ENCODE measurements at regions not wholly inside any gene's neighbourhood (a gene's known extent, or its start where the extent isn't known, plus 50 kb on each side); places are given as distances from the start of the nearest gene placed in this dataset.

DNA sequence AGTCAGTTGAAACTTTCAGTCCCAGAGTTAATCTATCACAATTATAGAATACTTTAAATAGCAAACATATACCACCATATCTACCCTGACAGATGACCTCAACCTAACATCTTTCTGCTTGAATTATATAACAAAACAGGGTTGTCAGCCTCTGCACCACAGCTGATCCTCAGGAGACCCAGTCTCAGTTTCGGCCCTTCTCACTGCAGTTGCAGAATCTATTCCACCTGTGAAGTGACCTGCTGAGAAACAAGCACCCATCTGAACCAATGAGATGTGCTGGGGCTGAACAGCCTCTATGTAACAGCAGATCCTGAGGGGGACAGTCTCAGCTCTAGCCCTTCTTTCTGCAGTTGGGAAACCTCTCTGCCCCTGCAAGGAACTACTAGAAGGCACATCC, 567.6 kb downstream of the KCNJ3 start:
- Mint-ChIP-seq H3K4me1 (no peaks in the 10 kb centered on the region), H3K27me3 (no peaks in the 10 kb centered on the region), H3K27ac (no peak overlapping the region), H3K36me3 (ENCODE audit: low read depth) (no peaks in the 10 kb centered on the region), H3K9me3 (peaks cover 8% of the 10 kb centered on the region), H3K4me3 (no peak overlapping the region)
- DNase-seq, result no peak
- no peak for ATAC-seq

GRCh38 chr2:155256803-155257202, 558.3 kb downstream of the KCNJ3 start:
- Mint-ChIP-seq H3K4me3 (no peak overlapping the region), H3K27me3 (no peaks in the 10 kb centered on the region), H3K27ac (no peak overlapping the region), H3K36me3 (ENCODE audit: low read depth) (no peaks in the 10 kb centered on the region), H3K9me3 (peaks cover 8% of the 10 kb centered on the region), H3K4me1 (no peaks in the 10 kb centered on the region)
- ATAC-seq (no peak), DNase-seq (no peak)

- DNase-seq (no peak), ATAC-seq (no peak)
- Mint-ChIP-seq H3K27me3 (no peaks in the 10 kb centered on the region), H3K4me3 (no peak overlapping the region), H3K4me1 (no peaks in the 10 kb centered on the region), H3K36me3 (ENCODE audit: low read depth) (no peaks in the 10 kb centered on the region), H3K27ac (no peak overlapping the region), H3K9me3 (no peaks in the 10 kb centered on the region)
Measured at GRCh38 chr2:155250800-155251199, 552.3 kb downstream of the KCNJ3 start.

- Mint-ChIP-seq H3K36me3 (ENCODE audit: low read depth) (no peaks in the 10 kb centered on the region), H3K27ac (no peak overlapping the region), H3K27me3 (no peaks in the 10 kb centered on the region), H3K9me3 (peaks cover 11% of the 10 kb centered on the region), H3K4me3 (no peak overlapping the region), H3K4me1 (no peaks in the 10 kb centered on the region)
- ATAC-seq (no peak), DNase-seq (no peak)
Measured at GRCh38 chr2:155240176-155240575, 541.7 kb downstream of the KCNJ3 start.

GRCh38 chr2:155235710-155236109, 537.2 kb downstream of the KCNJ3 start:
- no peaks in the 10 kb centered on the region for H3K4me1 Mint-ChIP-seq
- no peak overlapping the region for H3K4me3 Mint-ChIP-seq
- no peak for DNase-seq
- H3K36me3 Mint-ChIP-seq (ENCODE audit: low read depth), result no peaks in the 10 kb centered on the region
- no peaks in the 10 kb centered on the region for H3K27me3 Mint-ChIP-seq
- no peak for ATAC-seq
- no peak overlapping the region for H3K27ac Mint-ChIP-seq
- peaks cover 17% of the 10 kb centered on the region for H3K9me3 Mint-ChIP-seq

DNA sequence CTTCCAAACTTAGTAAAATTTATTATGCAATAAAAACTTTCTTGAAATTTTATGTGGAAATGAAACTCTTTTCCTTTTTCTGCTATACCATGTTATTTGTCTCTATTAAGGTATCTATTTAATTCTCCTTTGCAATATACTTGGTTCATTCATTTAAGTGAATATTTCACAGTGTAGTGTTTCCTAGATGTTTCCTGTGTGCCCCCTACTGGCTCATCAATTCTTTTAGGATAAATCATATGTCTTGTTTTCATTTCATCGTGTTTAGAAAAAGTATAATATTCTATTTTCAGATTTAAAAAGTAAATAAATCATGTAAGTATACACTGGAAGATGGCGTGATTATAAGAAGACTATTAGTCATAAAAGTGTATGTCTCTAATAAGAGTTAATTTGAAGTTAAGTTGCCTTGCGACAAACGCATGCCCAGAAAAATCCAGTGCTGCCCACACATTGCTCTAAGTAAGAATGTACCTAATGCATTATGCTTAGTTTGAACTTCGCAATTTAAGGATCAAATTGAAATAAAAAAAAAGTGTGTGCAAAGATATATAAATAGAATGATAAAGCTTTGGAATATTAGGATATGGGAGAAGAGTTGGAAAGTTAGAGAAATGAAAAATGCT, 525.4 kb downstream of the KCNJ3 start:
- DNase-seq (no peak), ATAC-seq (no peak)
- H3K9me3 Mint-ChIP-seq, result no peaks in the 10 kb centered on the region
- no peak overlapping the region for H3K27ac Mint-ChIP-seq
- H3K4me3 Mint-ChIP-seq, result no peak overlapping the region
- H3K4me1 Mint-ChIP-seq, result no peaks in the 10 kb centered on the region
- no peaks in the 10 kb centered on the region for H3K27me3 Mint-ChIP-seq
- H3K36me3 Mint-ChIP-seq (ENCODE audit: low read depth), result no peaks in the 10 kb centered on the region

GRCh38 chr2:155218945-155219344, 520.5 kb downstream of the KCNJ3 start:
- H3K36me3 Mint-ChIP-seq (ENCODE audit: low read depth), result no peaks in the 10 kb centered on the region
- no peak overlapping the region for H3K27ac Mint-ChIP-seq

GRCh38 chr2:155218292-155218924, 519.9 kb downstream of the KCNJ3 start:
- no peaks in the 10 kb centered on the region for H3K4me1 Mint-ChIP-seq
- no peaks in the 10 kb centered on the region for H3K36me3 Mint-ChIP-seq (ENCODE audit: low read depth)
- H3K4me3 Mint-ChIP-seq, result no peak overlapping the region
- no peaks in the 10 kb centered on the region for H3K9me3 Mint-ChIP-seq
- no peaks in the 10 kb centered on the region for H3K27me3 Mint-ChIP-seq
- ATAC-seq (no peak), DNase-seq (no peak)
- H3K27ac Mint-ChIP-seq, result no peak overlapping the region

More at GRCh38 chr2:155218945-155219344, 520.5 kb downstream of the KCNJ3 start:
- no peaks in the 10 kb centered on the region for H3K4me1 Mint-ChIP-seq
- no peaks in the 10 kb centered on the region for H3K9me3 Mint-ChIP-seq
- H3K4me3 Mint-ChIP-seq, result no peak overlapping the region
- ATAC-seq, result no peak
- H3K27me3 Mint-ChIP-seq, result no peaks in the 10 kb centered on the region
- no peak for DNase-seq

DNA sequence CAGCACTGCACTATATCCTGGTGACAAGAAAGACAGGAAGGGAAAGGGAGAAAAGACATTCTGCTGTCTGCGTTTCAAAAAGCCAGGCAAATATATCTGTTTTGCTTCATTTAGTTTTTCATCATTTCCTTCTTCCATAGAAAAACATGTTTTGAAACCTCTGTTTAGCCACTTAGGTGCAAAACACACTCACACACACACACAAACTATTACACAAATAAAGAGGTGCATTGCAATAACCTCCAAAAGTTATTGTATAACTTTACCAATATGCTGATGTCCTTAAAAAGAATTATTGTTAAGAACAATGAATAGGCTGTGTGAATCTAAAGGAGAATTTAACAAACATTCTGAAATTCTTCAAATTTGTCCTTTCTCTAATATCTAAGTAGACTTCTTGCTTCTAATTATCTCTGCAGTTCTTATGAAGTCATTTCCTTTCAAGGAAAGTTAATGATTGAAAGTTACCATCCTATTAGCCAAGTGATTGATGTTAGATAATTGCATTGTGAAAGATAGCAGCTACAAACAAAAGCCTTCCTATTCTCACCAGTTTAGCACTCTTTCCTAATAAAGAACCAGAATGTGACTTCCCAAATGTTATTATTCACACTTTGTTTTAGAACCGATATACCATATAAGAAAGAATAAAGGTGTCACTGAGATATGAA, 516.7 kb downstream of the KCNJ3 start:
- Mint-ChIP-seq H3K4me3 (no peak overlapping the region), H3K9me3 (no peaks in the 10 kb centered on the region), H3K27me3 (no peaks in the 10 kb centered on the region), H3K4me1 (no peaks in the 10 kb centered on the region), H3K27ac (no peak overlapping the region), H3K36me3 (ENCODE audit: low read depth) (no peaks in the 10 kb centered on the region)
- no peak for ATAC-seq
- DNase-seq, result no peak

- no peak for ATAC-seq
- no peaks in the 10 kb centered on the region for H3K4me1 Mint-ChIP-seq
- H3K4me3 Mint-ChIP-seq, result no peak overlapping the region
- peaks cover 4% of the 10 kb centered on the region for H3K9me3 Mint-ChIP-seq
- DNase-seq, result no peak
- no peaks in the 10 kb centered on the region for H3K36me3 Mint-ChIP-seq (ENCODE audit: low read depth)
- H3K27me3 Mint-ChIP-seq, result peaks cover 1% of the 10 kb centered on the region
- H3K27ac Mint-ChIP-seq, result no peak overlapping the region
Measured at GRCh38 chr2:155209696-155210450, 511.4 kb downstream of the KCNJ3 start.

DNA sequence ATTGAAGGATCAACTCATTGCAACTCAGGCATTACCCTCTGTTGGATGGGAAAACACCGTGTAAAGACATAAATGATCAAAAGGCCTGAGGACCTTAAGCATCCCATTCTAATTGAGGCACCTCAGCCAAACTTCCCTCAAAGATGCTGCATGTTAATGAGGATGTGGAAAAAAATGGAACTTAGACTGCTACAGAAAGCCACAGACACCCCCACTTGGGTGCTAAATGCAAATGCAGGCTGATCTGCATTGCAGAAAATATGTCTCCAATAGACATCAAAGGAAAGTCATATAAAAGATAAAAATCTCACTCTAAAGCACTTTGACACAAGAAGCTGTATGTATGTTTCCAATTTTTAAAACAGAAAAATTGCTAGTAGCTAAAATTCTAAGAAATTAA, 504.7 kb downstream of the KCNJ3 start:
- Mint-ChIP-seq H3K27ac (no peak overlapping the region), H3K36me3 (ENCODE audit: low read depth) (no peaks in the 10 kb centered on the region), H3K4me3 (no peak overlapping the region), H3K27me3 (no peaks in the 10 kb centered on the region), H3K9me3 (peaks cover 4% of the 10 kb centered on the region), H3K4me1 (no peaks in the 10 kb centered on the region)
- DNase-seq (no peak), ATAC-seq (no peak)

DNA sequence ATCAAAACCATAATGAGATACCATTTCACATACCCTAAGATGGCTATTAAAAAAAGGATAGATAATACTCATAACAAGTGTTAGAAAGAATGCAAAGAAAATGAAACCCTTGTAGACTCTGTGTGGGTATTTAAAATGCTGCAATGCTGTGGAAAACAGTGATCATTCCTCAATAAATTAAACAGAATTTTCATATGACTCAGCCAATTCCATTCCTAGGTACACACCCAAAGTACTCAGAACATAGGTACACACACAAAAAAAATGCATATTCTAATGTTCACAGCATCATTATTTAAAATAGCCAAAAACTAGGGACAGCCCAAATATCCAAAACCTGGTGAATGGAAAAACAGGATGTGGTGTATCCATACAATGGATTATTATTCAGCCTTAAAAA, 502.3 kb downstream of the KCNJ3 start:
- H3K27me3 Mint-ChIP-seq, result no peaks in the 10 kb centered on the region
- no peak for ATAC-seq
- no peaks in the 10 kb centered on the region for H3K4me1 Mint-ChIP-seq
- no peaks in the 10 kb centered on the region for H3K36me3 Mint-ChIP-seq (ENCODE audit: low read depth)
- H3K9me3 Mint-ChIP-seq, result no peaks in the 10 kb centered on the region
- H3K27ac Mint-ChIP-seq, result no peak overlapping the region
- no peak for DNase-seq
- no peak overlapping the region for H3K4me3 Mint-ChIP-seq

DNA sequence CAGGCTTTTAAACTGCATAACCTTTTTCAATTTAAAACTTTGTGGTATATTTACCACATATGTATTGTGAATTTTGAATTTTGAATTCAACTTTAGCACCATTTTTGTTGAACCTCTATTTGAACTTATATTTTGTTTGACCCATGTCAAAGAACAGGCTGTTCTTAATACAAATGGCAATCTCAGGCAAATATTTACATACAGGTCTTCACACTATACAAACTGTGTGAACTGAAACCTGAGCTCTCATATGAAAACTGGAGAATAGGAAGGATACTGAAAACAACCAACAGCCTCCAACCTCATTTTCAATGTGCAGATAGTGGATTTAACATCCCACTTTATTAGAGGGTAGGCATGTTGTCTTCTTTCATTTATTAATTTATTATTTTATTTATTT, 491.8 kb downstream of the KCNJ3 start:
- Mint-ChIP-seq H3K36me3 (ENCODE audit: low read depth) (no peaks in the 10 kb centered on the region), H3K9me3 (peaks cover 12% of the 10 kb centered on the region), H3K27me3 (no peaks in the 10 kb centered on the region), H3K4me3 (no peak overlapping the region), H3K4me1 (no peaks in the 10 kb centered on the region), H3K27ac (no peak overlapping the region)
- no peak for DNase-seq
- no peak for ATAC-seq

GRCh38 chr2:155178921-155179320, 480.4 kb downstream of the KCNJ3 start:
- H3K36me3 Mint-ChIP-seq (ENCODE audit: low read depth), result no peaks in the 10 kb centered on the region
- no peak for ATAC-seq

GRCh38 chr2:155176345-155176744, 477.9 kb downstream of the KCNJ3 start:
- Mint-ChIP-seq H3K27me3 (no peaks in the 10 kb centered on the region), H3K27ac (no peak overlapping the region), H3K4me3 (no peak overlapping the region), H3K4me1 (no peaks in the 10 kb centered on the region), H3K9me3 (peaks cover 6% of the 10 kb centered on the region), H3K36me3 (ENCODE audit: low read depth) (no peaks in the 10 kb centered on the region)
- DNase-seq (no peak), ATAC-seq (no peak)

More at GRCh38 chr2:155178921-155179320, 480.4 kb downstream of the KCNJ3 start:
- no peak for DNase-seq
- Mint-ChIP-seq H3K9me3 (peaks cover 6% of the 10 kb centered on the region), H3K4me3 (no peak overlapping the region), H3K4me1 (no peaks in the 10 kb centered on the region), H3K27ac (no peak overlapping the region), H3K27me3 (no peaks in the 10 kb centered on the region)

All from activated naive CD8-positive, alpha-beta T cell treated with anti-CD3 and anti-CD28 coated beads, Interleukin-2, amount 50 U/mL, for 24 hours (primary cell).